ENCODE measurements at regions not wholly inside any gene's neighbourhood (a gene's known extent, or its start where the extent isn't known, plus 50 kb on each side); places are given as distances from the start of the nearest gene placed in this dataset.

GRCh38 chr1:163720294-163720693, 398.5 kb downstream of the NUF2 start:
- no peak overlapping the region for H3K27ac ChIP-seq (replicated peaks)
- intact Hi-C loops (cut with micrococcal nuclease), result no loop called here
- no peak overlapping the region for H3K4me3 ChIP-seq
- DNase-seq, result no peak
- H3K27me3 ChIP-seq (ENCODE audit: low read depth), result no peaks in the 10 kb centered on the region
- peaks cover 42% of the 10 kb centered on the region for H3K9me3 ChIP-seq (replicated peaks)
- no peaks in the 10 kb centered on the region for H3K4me1 ChIP-seq
- no peaks in the 10 kb centered on the region for H3K36me3 ChIP-seq
- TF ChIP-seq CTCF (IDR thresholded peaks at IDR 0.05; ENCODE audit: borderline replicate concordance), result no peak

GRCh38 chr1:163725551-163725950, 403.8 kb downstream of the NUF2 start:
- intact Hi-C loops (cut with micrococcal nuclease), result no loop called here
- TF ChIP-seq CTCF (IDR thresholded peaks at IDR 0.05; ENCODE audit: borderline replicate concordance), result no peak
- no peak for DNase-seq
- Histone ChIP-seq H3K9me3 (replicated peaks) (peaks cover 5% of the 10 kb centered on the region), H3K27me3 (ENCODE audit: low read depth) (no peaks in the 10 kb centered on the region), H3K4me1 (no peaks in the 10 kb centered on the region), H3K36me3 (no peaks in the 10 kb centered on the region), H3K4me3 (no peak overlapping the region), H3K27ac (replicated peaks) (no peak overlapping the region)

- no peak for TF ChIP-seq CTCF (IDR thresholded peaks at IDR 0.05; ENCODE audit: borderline replicate concordance)
- H3K27ac ChIP-seq (replicated peaks), result no peak overlapping the region
- no peaks in the 10 kb centered on the region for H3K4me1 ChIP-seq
- intact Hi-C loops (cut with micrococcal nuclease), result no loop called here
- H3K4me3 ChIP-seq, result no peak overlapping the region
- no peaks in the 10 kb centered on the region for H3K36me3 ChIP-seq
- H3K27me3 ChIP-seq (ENCODE audit: low read depth), result no peaks in the 10 kb centered on the region
- H3K9me3 ChIP-seq (replicated peaks), result no peaks in the 10 kb centered on the region
- no peak for DNase-seq
Measured at GRCh38 chr1:163730411-163730821, 408.7 kb downstream of the NUF2 start.

- peaks cover 17% of the 10 kb centered on the region for H3K9me3 ChIP-seq (replicated peaks)
- H3K4me3 ChIP-seq, result no peak overlapping the region
- no peak for TF ChIP-seq CTCF (IDR thresholded peaks at IDR 0.05; ENCODE audit: borderline replicate concordance)
- no peaks in the 10 kb centered on the region for H3K27me3 ChIP-seq (ENCODE audit: low read depth)
- no peak for DNase-seq
- H3K36me3 ChIP-seq, result no peaks in the 10 kb centered on the region
- H3K27ac ChIP-seq (replicated peaks), result no peak overlapping the region
- intact Hi-C loops (cut with micrococcal nuclease), result no loop called here
- no peaks in the 10 kb centered on the region for H3K4me1 ChIP-seq
Measured at GRCh38 chr1:163737261-163737660, 415.5 kb downstream of the NUF2 start.

GRCh38 chr1:163744301-163744887, 422.6 kb downstream of the NUF2 start:
- H3K4me3 ChIP-seq, result no peak overlapping the region
- no peaks in the 10 kb centered on the region for H3K36me3 ChIP-seq
- intact Hi-C loops (cut with micrococcal nuclease), result no loop called here
- H3K9me3 ChIP-seq (replicated peaks), result peaks cover 40% of the 10 kb centered on the region
- H3K27me3 ChIP-seq (ENCODE audit: low read depth), result no peaks in the 10 kb centered on the region
- DNase-seq, result no peak
- no peak overlapping the region for H3K27ac ChIP-seq (replicated peaks)
- TF ChIP-seq CTCF (IDR thresholded peaks at IDR 0.05; ENCODE audit: borderline replicate concordance), result no peak
- H3K4me1 ChIP-seq, result no peaks in the 10 kb centered on the region
